Loucy (cell line): ENCODE measurements at regions not wholly inside any gene's neighbourhood (a gene's known extent, or its start where the extent isn't known, plus 50 kb on each side); places are given as distances from the start of the nearest gene placed in this dataset.
"Not testable (repeated sequence)": the region's sequence is repeated elsewhere in the genome, so short reads cannot be mapped to it uniquely, and the experiment has no call there.

Source experiments
- CTCF ChIP-seq: fragments of 200-600 bp; sonication (generic); conservative IDR thresholded peaks from 2 replicates; pipeline ENCODE4 v1.5.1; 2014; ENCODE audit warnings: mild to moderate bottlenecking, antibody characterized with exemption, low read length
- EZH2phosphoT487 ChIP-seq: fragments of 200-600 bp; IDR thresholded peaks from 2 replicates; pipeline ENCODE4 v1.6.1; 2018; ENCODE audit warnings: antibody characterized with exemption, mild to moderate bottlenecking, moderate library complexity, borderline replicate concordance

- TF ChIP-seq CTCF, EZH2phosphoT487: not testable (repeated sequence)
Observed at GRCh38 chr13:105671131-105671530, 864.3 kb downstream of the EFNB2 start.
